ENCODE measurements at regions not wholly inside any gene's neighbourhood (a gene's known extent, or its start where the extent isn't known, plus 50 kb on each side); places are given as distances from the start of the nearest gene placed in this dataset.

- TF ChIP-seq CTCF (IDR thresholded peaks at IDR 0.05): no peak
- TF ChIP-seq POLR2A (IDR thresholded peaks at IDR 0.05): no peak
Observed at GRCh38 chr13:61891401-61891800, 475.8 kb upstream of the PCDH20 start.
